Testis (tissue), 2 donors: ENCODE measurements at regions not wholly inside any gene's neighbourhood (a gene's known extent, or its start where the extent isn't known, plus 50 kb on each side); places are given as distances from the start of the nearest gene placed in this dataset.

Experiments used
- DNase-seq: peaks from one replicate; pipeline ENCODE4 v3.0.0-alpha.2; 2019
- H3K27ac ChIP-seq, 2 donors: fragments of 200-600 bp; sonication (generic); one replicate each; pipeline ENCODE4 v1.5.1; 2019
- H3K27me3 ChIP-seq: fragments of 200-600 bp; sonication (generic); one replicate; pipeline ENCODE4 v1.5.1; 2019
- H3K36me3 ChIP-seq: fragments of 200-600 bp; sonication (generic); one replicate; pipeline ENCODE4 v1.5.1; 2017; ENCODE audit warnings: low read depth; ENCODE audit errors: missing control alignments
- H3K4me1 ChIP-seq: fragments of 200-600 bp; sonication (generic); one replicate; pipeline ENCODE4 v1.5.1; 2019
- H3K4me3 ChIP-seq, 2 donors: fragments of 200-600 bp; sonication (generic); one replicate each; pipeline ENCODE4 v1.5.1; 2017 to 2019
- H3K9me3 ChIP-seq: fragments of 200-600 bp; sonication (generic); one replicate; pipeline ENCODE4 v1.5.1; 2017
- CTCF ChIP-seq, 3 experiments: fragments of 450-650 bp in 2 of 3; fragments of 200-600 bp in 1 of 3; sonication (generic) in 1 of 3; IDR thresholded peaks; one replicate each; pipeline ENCODE4 v1.5.1; 2016 to 2019; ENCODE audit warnings: antibody characterized with exemption in 3 of 3, mild to moderate bottlenecking in 2 of 3, moderate library complexity in 1 of 3
- POLR2A ChIP-seq: fragments of 450-650 bp; IDR thresholded peaks from one replicate; pipeline ENCODE4 v1.6.1; 2017; ENCODE audit warnings: antibody characterized with exemption, mild to moderate bottlenecking, moderate library complexity
- WGBS, 2 donors: methylation state at CpG; one replicate each; pipeline ENCODE4 v1.1.5; 2018; 5-methylcytosine and 5-hydroxymethylcytosine counted together
- intact Hi-C: fragments of 100-400 bp; cut with DNase I; formaldehyde crosslinking; loops from one replicate; pipeline ENCODE4 v1.15.1; 2023; ENCODE audit warnings: low total_unique reads

- 53 to 62% methylated on average over 1 of the region's 1 CpG for WGBS, 2 donors
- H3K4me3 ChIP-seq, result no peak overlapping the region
- no peaks in the 10 kb centered on the region for H3K9me3 ChIP-seq
- H3K36me3 ChIP-seq, result no peaks in the 10 kb centered on the region
- intact Hi-C loops, result no loop called here
- H3K27me3 ChIP-seq, result no peaks in the 10 kb centered on the region
- H3K4me1 ChIP-seq, result no peaks in the 10 kb centered on the region
- DNase-seq, result no peak
- no peak overlapping the region for H3K27ac ChIP-seq
- TF ChIP-seq CTCF (IDR thresholded peaks at IDR 0.05) (no peak), POLR2A (no peak)
Observed at GRCh38 chr4:24689212-24689611, 104.9 kb upstream of the DHX15 start.

- Histone ChIP-seq H3K9me3 (no peaks in the 10 kb centered on the region), H3K4me1 (no peaks in the 10 kb centered on the region), H3K36me3 (no peaks in the 10 kb centered on the region), H3K4me3 (no peak overlapping the region), H3K27me3 (no peaks in the 10 kb centered on the region), H3K27ac (no peak overlapping the region)
- TF ChIP-seq POLR2A (no peak), CTCF (IDR thresholded peaks at IDR 0.05) (no peak)
- 74 to 77% methylated on average over 2 of the region's 2 CpGs for WGBS, 2 donors
- intact Hi-C loops, result no loop called here
- DNase-seq, result no peak
Observed at GRCh38 chr4:24690436-24690835, 104.9 kb upstream of the SOD3 start.

- intact Hi-C loops, result no loop called here
- no peak for DNase-seq
- no peak overlapping the region for H3K4me3 ChIP-seq
- H3K36me3 ChIP-seq, result no peaks in the 10 kb centered on the region
- H3K4me1 ChIP-seq, result no peaks in the 10 kb centered on the region
- H3K27ac ChIP-seq, result no peak overlapping the region
- no peaks in the 10 kb centered on the region for H3K9me3 ChIP-seq
- TF ChIP-seq CTCF (IDR thresholded peaks at IDR 0.05), result no peak
- no peak for TF ChIP-seq POLR2A
- no peaks in the 10 kb centered on the region for H3K27me3 ChIP-seq
Observed at GRCh38 chr4:24693636-24694035, 101.7 kb upstream of the SOD3 start.

GRCh38 chr4:24700118-24700517 is 95.3 kb upstream of the SOD3 start:
- TF ChIP-seq CTCF (IDR thresholded peaks at IDR 0.05), result no peak
- TF ChIP-seq POLR2A, result no peak
- Histone ChIP-seq H3K36me3 (no peaks in the 10 kb centered on the region), H3K4me3 (no peak overlapping the region), H3K27me3 (no peaks in the 10 kb centered on the region), H3K4me1 (no peaks in the 10 kb centered on the region), H3K9me3 (no peaks in the 10 kb centered on the region), H3K27ac (no peak overlapping the region)
- 85 to 100% methylated on average over 1 of the region's 1 CpG for WGBS, 2 donors
- intact Hi-C loops, result no loop called here
- no peak for DNase-seq

GRCh38 chr4:24701683-24702082 is 93.7 kb upstream of the SOD3 start:
- WGBS, 2 donors, result 84 to 91% methylated on average over 5 of the region's 5 CpGs
- H3K27me3 ChIP-seq, result no peaks in the 10 kb centered on the region
- intact Hi-C loops, result no loop called here
- no peaks in the 10 kb centered on the region for H3K4me1 ChIP-seq
- no peak overlapping the region for H3K4me3 ChIP-seq
- H3K36me3 ChIP-seq, result no peaks in the 10 kb centered on the region
- DNase-seq, result no peak
- TF ChIP-seq CTCF (IDR thresholded peaks at IDR 0.05) (no peak), POLR2A (no peak)
- H3K27ac ChIP-seq, result no peak overlapping the region
- H3K9me3 ChIP-seq, result no peaks in the 10 kb centered on the region
